ENCODE measurements at regions not wholly inside any gene's neighbourhood (a gene's known extent, or its start where the extent isn't known, plus 50 kb on each side); places are given as distances from the start of the nearest gene placed in this dataset.

DNA sequence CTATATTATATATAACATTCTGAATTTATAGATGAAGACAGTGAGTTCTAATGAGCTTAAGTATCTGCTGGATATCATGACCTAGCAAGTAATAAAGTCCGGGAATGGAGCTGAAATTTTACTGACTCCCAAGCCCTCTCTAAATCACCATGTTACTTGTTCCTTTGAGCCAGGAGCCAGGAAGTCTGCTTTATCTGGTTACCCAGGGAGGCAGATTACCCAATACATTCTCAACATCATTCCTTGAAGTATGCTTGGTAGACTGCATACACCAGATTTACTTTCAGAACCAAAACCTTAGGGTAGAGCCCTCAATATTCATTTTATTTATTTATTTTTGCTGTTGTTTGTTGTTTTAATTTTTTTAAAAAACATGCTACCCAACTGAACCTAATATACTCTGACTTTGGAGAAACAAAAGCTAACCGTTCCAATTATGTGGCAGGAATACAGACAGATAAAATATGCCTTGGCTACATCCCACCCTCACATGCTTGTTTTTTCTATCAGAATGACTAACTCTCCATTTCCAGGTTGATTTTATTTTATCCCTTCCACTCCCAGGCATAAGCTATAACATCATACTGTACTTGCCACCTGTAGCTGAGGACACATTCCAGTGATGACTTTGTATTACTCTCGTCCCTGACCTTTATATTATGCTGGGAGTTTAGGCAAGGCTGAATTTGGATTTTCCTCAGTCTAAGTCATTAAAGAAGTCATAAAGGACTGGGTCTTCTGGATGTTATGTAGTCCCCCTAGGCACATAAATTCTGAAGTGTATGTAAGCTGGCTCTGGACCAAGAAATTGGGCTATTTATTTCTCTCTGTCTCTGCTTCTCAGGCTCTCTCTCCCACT lies 82.0 kb downstream of the YIPF5 start:
- Histone ChIP-seq H3K27me3 (no peaks in the 10 kb centered on the region), H3K9me3 (replicated peaks in 1 of 3) (no peaks in the 10 kb centered on the region), H3K27ac (no peak overlapping the region), H3K4me1 (replicated peaks in 1 of 2) (no peaks in the 10 kb centered on the region), H3K4me3 (no peak overlapping the region), H3K36me3 (replicated peaks in 1 of 2) (no peaks in the 10 kb centered on the region)
- no peak for DNase-seq
- intact Hi-C loops (cut with DNase I) = no loop called here
- TF ChIP-seq CTCF (IDR thresholded peaks at IDR 0.05) = no peak
- TF ChIP-seq POLR2A (IDR thresholded peaks at IDR 0.05) = no peak
- WGBS, 4 donors = 55 to 66% (median 63%) methylated on average over 3 of the region's 3 CpGs

DNA sequence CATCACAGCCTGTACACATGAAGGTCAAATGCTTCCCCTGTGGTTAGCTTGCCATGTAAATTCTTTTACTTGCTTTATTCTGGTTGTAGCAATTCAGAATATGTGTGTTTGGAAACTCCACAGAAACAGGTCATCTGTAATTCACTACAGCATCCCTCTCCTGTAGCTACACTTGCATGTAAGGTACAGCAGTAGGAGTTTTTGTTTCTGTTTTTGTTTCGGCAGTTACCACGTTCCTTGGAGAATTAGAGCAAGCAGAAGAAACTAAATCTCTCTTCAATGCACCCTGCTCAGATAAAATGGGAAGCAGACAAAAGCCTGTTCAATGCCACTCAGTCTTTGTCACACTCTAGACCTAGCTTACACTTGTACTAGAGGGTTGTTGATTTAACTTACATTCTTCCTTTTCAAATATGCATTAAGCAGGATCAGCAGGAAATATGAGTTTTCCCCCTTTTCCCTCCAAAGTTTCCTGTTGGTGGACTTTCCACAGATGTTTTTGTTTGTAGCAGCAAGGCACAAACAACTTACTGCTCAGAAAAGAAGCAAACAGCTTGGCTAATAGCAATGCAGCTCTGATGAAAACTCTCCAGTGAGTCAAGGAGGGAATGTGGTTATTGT lies 80.9 kb downstream of the YIPF5 start:
- Histone ChIP-seq H3K27me3 (no peaks in the 10 kb centered on the region), H3K4me3 (no peak overlapping the region), H3K36me3 (replicated peaks in 1 of 2) (no peaks in the 10 kb centered on the region), H3K9me3 (replicated peaks in 1 of 3) (no peaks in the 10 kb centered on the region), H3K4me1 (replicated peaks in 1 of 2) (no peaks in the 10 kb centered on the region), H3K27ac (no peak overlapping the region)
- intact Hi-C loops (cut with DNase I) = no loop called here
- TF ChIP-seq CTCF (IDR thresholded peaks at IDR 0.05) = no peak
- TF ChIP-seq POLR2A (IDR thresholded peaks at IDR 0.05) = no peak
- DNase-seq = no peak
- WGBS, 4 donors = 32 to 37% (median 34%) methylated on average over 2 of the region's 2 CpGs

DNA sequence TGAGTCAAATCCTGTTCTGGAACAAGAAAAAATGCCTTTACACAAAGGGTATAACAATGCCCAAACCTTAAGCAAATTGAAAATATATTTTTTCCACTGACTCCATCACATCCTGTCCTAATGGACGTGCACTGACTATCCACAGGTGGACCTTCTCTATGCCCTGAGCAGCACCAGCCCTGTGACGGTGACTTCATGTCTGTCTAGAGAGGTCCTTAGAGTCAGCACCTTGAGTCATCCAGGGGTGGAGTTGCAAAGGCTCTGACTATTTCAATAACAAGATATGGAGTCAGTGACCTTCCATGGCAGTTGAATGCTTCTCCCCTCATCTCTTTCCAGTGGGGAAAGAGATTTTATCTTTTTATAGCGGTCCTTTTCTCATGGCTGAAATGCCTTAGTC lies 78.0 kb downstream of the YIPF5 start:
- no peak for DNase-seq
- WGBS, 4 donors = 82 to 95% (median 89%) methylated on average over 3 of the region's 3 CpGs
- intact Hi-C loops (cut with DNase I) = no loop called here
- H3K27me3 ChIP-seq = no peaks in the 10 kb centered on the region
- no peaks in the 10 kb centered on the region for H3K36me3 ChIP-seq (replicated peaks in 1 of 2)
- H3K4me1 ChIP-seq (replicated peaks in 1 of 2) = no peaks in the 10 kb centered on the region
- TF ChIP-seq CTCF (IDR thresholded peaks at IDR 0.05) = no peak
- H3K27ac ChIP-seq = no peak overlapping the region
- no peak overlapping the region for H3K4me3 ChIP-seq
- H3K9me3 ChIP-seq (replicated peaks in 1 of 3) = no peaks in the 10 kb centered on the region

DNA sequence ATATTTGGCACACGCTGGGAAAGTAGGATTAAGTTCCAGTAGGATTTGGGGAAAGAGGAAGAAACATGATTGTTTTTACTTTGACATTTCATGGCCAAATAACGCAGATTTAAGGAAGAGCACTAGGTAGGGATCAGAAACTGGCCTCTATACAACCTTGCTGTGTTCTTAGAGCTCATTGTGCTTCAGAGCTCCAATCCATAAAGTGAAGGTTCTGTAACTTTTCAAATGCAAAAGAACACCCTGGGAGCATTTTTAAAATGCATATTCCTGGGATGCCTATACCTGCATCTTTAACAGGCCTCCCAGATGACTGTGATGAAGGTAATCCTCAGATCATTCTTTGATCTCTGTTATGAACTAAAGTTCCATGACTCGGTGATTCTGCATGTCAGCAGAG lies 77.1 kb downstream of the YIPF5 start:
- Histone ChIP-seq H3K36me3 (replicated peaks in 1 of 2) (no peaks in the 10 kb centered on the region), H3K27ac (no peak overlapping the region), H3K9me3 (replicated peaks in 1 of 3) (no peaks in the 10 kb centered on the region), H3K27me3 (no peaks in the 10 kb centered on the region), H3K4me1 (replicated peaks in 1 of 2) (no peaks in the 10 kb centered on the region), H3K4me3 (no peak overlapping the region)
- intact Hi-C loops (cut with DNase I) = no loop called here
- TF ChIP-seq POLR2A (IDR thresholded peaks at IDR 0.05) (no peak), CTCF (IDR thresholded peaks at IDR 0.05) (no peak)
- DNase-seq = no peak
- WGBS, 4 donors = 60 to 83% (median 76%) methylated on average over 3 of the region's 3 CpGs
